ENCODE measurements at regions not wholly inside any gene's neighbourhood (a gene's known extent, or its start where the extent isn't known, plus 50 kb on each side); places are given as distances from the start of the nearest gene placed in this dataset.
"Not testable (repeated sequence)": the region's sequence is repeated elsewhere in the genome, so short reads cannot be mapped to it uniquely, and the experiment has no call there.

DNA sequence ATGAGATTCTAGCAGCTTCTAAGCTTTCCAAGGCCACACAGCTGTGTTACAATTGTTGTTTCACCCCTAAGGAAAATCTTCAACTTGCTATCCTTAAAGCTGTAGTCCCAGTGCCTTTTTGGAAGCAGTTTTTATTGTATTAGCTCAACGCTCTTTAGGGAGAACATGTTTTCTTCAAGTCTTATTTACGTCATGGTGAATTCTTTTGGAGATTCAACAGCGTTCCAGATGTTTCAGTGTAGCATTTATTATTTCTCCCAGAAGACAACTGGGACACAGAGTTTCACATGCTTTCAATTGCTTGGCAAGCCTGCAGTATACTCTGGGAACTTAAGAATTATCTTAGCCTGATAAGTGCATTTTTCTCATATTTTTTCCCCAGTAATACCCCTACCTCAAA lies 888.3 kb downstream of the PLOD2 start:
- DNase-seq (ENCODE audit: low read depth): peak; percentile 65

DNA sequence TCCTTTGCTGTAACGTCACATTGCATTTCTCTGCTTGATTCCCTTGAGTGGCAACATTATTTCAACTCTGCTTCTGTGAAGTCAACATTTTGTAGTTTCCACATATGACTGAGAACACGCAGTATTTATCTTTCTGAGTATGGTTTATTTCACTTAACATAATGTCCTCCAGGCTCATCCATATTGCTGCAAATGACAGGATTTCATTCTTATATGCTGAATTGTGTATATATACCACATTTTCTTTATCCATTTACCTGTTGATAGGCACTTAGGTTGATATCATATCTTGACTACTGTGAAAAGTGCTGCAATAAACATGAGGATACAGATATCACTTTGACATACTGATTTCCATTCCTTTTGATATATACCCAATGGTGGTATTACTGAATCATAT lies 878.5 kb downstream of the PLOD2 start:
- no peak for DNase-seq (ENCODE audit: low read depth)

DNA sequence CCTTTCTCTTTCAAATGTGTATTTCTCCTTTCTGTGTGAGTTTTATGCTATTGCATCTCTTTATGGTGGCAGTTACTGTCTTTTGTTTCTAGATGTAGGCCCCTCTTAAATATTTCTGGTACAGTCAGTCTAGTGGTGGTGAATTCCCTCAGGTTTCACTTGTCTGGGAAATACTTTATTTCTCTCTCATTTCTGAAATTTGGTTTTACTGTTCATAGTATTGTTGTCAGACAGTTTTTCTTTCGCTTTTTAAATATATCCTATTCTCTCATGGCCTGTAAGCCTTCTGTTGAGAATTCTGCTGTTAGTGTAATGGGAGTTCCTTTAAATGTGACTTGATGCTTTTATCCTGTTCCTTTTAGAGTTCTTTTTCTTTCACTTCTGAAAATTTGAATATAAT lies 874.0 kb downstream of the PLOD2 start:
- DNase-seq (ENCODE audit: low read depth): no peak

DNA sequence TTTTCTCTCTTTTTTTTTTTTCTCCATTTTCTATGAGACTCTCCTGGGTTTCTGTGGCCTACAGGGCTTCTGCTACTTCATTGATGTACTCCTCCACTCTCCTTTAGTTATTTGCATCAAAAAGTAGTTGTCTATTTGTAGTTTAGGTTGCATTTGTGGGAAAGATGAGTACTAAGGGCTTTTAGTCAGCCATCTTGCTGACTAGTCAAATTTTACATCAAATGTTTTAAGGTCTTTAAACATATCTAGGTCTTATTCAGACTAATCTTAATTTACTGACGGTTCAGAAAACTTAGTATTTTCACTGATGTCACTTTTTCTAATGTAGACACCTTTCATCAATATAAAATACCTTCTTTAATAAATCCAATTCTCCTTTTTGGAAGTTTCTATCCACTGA lies 871.0 kb downstream of the PLOD2 start:
- no peak for DNase-seq (ENCODE audit: low read depth)

DNA sequence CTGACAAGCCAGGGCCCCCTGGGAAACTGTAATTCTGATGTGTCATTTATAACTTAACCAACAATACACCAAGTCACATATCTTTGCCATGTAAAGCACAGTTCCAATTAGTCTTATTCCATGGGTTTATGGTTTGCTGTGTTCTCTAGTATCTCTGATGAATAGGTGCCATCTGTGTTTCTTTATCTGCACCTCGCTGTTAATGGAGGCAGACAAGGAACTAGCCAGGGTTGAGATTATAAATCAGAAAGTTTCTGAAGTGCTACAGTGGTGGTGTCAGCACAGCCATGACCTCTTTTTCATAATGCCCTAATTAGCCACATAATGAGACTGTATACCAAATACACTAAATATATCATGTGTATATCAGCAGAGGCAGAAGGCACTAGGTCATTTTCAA lies 866.4 kb downstream of the PLOD2 start:
- DNase-seq (ENCODE audit: low read depth): no peak

DNA sequence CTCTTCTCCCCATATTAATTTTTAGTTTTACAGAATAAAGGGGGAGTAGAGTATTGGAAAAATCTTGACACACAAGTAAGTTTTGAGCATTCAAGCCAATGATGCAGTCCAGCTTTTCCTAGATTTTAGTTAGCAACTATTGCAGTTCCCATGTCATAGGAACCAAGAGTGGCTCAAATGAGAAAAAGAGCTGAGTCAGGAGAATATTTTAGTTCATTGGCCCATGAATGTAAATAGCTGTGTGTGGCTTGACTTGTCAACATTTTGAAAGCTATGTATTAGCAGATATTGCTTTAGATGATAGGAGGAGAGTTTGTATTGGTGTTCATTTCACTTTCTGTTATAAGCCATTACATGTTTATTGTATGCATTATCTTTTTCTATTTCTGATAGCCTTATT lies 853.7 kb downstream of the PLOD2 start:
- no peak for DNase-seq (ENCODE audit: low read depth)

DNA sequence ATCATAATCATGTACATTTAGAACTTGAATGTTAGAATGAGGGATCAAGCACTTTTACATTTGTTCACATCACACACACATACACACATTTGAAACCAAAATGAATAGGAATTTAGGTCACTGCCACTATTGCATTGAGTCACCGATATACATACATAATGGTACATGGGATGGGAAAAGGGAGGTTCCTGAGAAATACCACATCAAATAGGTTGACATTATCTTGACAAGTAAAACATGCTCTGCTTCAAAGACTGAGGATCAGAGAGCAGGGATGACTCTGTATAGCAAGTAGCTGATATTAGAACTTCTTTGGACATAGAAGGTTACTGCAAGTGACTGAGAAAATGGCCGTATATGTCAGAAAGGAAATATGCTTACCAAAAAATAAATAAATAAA lies 847.2 kb downstream of the PLOD2 start:
- no peak for DNase-seq (ENCODE audit: low read depth)

DNA sequence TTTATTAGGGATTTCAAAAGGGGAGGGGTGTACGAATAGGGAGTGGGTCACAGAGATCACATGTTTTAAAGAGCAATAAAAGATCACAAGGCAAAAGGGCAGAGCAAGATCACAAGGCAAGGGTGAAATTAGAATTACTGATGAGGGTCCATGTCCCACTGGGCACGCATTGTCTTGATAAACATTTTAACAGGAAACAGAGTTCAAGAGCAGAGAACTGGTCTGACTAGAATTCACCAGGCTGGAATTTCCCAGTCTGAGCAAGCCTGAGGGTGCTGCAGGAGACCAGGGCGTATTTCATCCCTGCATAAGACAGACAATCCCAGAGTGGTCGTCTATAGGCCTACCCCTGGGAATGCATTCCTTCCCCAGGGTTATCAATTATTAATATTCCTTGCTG lies 844.7 kb downstream of the PLOD2 start:
- not testable (repeated sequence) for DNase-seq (ENCODE audit: low read depth)

DNA sequence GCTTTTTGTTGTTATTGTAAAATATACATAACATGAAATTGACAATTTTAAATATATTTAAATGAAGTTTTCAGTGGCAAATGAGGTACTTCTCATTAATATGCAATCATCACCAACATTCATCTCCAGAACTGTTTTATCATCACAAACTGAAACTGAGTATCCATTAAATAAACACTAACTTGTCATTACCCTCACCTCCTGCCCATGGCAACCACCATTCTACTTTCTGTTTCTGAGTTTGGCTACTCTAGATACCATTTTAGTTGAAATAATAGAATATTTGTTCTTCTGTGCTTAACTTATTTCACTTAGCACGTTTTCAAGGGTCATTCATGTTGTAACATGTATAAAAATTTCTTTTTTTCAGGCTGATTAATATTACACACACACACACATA lies 834.3 kb downstream of the PLOD2 start:
- DNase-seq (ENCODE audit: low read depth): no peak

DNA sequence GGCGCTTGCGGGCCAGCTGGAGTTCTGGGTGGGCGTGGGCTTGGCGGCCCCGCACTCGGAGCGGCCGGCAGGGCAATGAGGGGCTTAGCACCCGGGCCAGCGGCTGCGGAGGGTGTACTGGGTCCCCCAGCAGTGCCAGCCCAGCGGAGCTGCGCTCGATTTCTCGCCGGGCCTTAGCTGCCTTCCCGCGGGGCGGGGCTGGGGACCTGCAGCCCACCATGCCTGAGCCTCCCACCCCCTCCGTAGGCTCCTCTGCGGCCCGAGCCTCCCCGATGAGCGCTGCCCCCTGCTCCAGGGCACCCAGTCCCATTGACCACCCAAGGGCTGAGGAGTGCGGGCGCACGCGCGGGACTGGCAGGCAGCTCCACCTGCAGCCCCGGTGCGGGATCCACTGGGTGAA lies 827.6 kb downstream of the PLOD2 start:
- DNase-seq (ENCODE audit: low read depth): not testable (repeated sequence)

DNA sequence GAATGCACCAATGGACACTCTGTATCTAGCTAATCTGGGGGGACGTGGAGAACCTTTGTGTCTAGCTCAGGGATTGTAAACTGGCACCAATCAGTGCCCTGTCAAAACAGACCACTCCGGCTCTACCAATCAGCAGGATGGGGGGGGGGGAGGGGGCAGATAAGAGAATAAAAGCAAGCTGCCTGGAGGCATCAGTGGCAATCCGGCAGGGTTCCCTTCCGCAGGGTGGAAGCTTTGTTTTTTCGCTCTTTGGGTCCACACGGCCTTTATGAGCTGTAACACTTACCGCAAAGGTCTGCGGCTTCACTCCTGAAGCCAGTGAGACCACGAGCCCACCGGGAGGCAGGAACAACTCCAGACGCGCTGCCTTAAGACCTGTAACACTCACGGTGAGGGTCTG lies 827.1 kb downstream of the PLOD2 start:
- no peak for DNase-seq (ENCODE audit: low read depth)

DNA sequence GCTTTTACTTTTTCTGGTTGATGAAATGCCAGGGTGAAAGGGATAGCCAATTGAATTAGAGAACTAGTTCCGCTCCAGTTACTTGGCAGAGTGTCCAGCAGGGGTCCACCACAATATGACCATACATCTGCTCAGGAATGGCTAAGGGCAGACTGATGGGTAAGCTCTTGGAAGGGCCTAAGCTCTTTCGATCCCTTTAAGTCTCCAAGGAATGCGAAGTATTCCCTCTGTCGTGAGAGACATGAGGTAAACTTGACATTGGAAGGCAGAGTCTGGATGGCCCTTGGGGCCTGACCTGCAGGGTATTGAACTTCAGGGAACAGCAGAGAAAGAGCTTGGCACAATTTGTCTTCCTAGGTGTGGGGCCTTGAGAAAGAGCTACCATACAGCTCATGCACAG lies 805.8 kb downstream of the PLOD2 start:
- DNase-seq (ENCODE audit: low read depth): no peak

DNA sequence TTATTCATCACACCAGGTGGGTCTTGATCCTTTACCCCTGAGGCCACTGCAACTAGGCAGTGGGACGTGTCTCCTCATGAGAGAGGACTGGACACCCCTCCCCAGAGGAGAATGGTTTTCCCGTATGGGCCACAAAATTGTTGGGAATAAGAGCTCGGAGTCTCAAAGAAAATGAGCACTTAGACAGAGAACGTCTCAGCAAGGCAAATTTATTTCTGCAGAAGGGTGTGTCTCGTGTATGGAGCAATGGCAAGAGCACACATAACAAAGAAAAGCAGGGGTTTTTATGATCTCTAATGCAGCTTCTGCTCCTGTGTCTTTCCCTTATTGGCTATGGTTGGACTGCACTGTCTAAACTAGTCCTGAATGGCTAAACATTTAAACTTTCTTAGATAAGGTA lies 803.5 kb downstream of the PLOD2 start:
- no peak for DNase-seq (ENCODE audit: low read depth)

DNA sequence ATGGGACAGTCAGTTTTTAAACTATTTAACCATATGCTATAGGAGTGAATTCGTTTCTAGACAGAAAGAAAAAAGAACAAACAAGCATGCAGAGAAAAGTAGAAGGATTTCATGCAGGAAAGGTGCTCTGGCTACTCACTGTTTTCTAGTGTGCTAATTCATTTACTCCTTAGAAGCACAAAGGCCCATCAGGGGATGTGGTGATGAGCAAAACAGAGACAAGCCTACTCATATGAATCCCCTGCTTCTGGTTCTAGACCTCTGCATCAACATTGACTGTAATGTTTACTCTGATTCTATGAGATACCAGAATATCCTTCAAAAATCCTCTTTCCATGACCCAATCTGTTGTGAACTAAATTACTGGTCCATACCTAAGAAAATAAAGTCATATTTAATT lies 801.9 kb downstream of the PLOD2 start:
- no peak for DNase-seq (ENCODE audit: low read depth)

DNA sequence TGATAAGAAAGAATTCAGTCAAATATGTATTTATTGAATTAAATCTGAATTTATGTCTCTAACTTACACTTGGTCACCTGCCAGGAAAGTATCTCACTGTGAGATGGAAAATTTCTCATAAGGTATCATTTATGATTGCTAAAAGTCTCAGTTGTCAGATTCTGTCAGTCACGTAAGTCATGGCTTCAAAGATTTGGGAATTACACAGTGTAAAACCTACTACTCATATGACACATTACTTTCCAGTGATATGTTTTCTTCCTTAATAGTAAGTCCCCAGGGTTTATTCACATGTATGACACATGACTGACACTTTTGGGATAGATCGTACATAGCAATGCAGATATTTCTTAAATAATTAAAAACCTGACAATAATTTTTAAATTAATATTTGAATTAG lies 792.2 kb downstream of the PLOD2 start:
- no peak for DNase-seq (ENCODE audit: low read depth)

DNA sequence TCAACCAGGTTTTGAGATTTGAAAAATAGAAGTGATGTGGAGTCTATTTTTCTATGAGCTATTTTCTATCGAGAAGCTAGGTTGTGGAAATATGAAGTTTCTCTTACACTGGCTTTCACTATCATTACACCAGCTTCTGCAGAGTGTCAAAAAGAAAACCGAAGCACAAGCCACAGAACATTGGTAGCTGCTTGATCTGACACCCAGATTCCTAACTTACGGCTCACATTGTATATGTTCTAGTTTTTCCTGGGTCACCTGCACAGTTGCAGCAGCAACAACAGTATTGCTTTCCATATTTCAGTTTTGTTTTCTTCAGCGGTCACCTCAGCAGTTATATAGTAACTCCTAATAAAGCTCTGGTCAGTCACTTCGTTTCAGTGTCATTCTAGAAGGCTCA lies 790.1 kb downstream of the PLOD2 start:
- DNase-seq (ENCODE audit: low read depth): no peak

DNA sequence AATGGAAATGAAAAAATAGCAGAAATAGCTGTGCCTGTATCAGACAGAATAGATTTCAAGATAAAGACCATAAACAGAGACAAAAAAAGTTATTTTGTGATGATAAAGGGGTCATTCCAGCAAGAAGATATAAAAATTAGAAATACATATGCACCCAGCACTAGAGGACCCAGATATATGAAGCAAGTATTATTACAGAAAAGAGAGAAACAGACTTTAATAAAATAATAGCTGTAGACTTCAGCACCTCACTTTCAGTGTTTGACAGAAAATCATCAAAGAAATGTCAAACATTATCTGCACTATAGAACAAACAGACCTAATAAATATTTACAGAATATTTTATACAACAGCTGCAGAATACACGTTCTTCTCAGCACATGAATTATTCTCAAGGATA lies 783.7 kb downstream of the PLOD2 start:
- DNase-seq (ENCODE audit: low read depth): no peak

DNA sequence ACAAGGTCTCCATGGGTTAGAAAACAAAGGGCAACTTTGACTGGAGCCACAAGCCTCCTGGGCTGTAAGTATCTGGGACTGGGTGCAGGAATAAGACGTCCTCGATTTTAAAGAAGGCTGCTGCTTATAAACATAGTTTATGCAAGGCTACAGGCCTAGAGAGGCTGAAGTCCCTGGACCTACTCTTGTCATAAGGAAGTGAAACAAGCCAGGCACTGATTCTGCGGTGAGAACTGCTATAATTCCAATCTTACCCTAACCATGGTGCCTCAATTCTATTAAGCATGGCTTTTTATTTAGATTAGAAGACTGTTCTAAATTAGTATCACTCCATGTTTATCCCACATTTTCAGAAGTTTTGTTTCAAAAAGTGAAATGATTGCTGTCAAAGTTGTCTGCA lies 777.6 kb downstream of the PLOD2 start:
- no peak for DNase-seq (ENCODE audit: low read depth)

DNA sequence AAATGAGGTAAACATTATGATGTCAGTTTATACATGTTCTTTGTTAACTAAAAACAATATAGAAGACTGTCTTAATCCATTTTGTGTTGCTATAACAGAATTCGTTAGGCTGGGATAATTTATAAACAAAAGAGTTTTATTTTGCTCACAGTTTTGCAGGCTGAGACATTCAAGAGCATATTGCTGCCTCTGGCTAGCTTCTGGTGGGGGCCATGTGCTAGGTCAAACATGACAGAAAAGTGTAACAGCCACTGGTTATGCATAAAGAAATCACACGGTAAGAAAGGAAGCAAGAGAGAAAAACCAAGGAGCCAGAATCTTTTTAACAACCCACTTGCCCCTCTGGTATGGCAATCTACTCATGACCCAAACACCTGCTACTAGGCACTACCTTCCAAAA lies 776.7 kb downstream of the PLOD2 start:
- DNase-seq (ENCODE audit: low read depth): no peak

DNA sequence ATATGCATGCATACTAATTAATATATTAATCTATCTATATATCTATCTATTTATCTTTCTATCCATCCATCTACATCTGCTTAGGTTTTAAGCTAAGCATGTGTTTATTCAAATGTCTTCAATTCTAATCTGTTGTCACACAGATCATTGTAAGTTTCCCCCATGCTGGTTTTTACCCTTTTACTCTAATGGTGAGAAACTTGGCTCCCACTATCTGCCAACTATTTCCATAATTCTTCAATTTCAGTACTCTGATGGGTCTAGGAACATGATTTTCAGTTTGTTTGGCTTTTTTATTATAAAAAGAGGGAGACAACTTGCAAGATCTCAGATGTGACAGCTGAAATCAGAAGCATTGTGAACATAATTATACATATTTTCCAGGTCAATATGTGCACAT lies 773.8 kb downstream of the PLOD2 start:
- DNase-seq (ENCODE audit: low read depth): no peak

DNA sequence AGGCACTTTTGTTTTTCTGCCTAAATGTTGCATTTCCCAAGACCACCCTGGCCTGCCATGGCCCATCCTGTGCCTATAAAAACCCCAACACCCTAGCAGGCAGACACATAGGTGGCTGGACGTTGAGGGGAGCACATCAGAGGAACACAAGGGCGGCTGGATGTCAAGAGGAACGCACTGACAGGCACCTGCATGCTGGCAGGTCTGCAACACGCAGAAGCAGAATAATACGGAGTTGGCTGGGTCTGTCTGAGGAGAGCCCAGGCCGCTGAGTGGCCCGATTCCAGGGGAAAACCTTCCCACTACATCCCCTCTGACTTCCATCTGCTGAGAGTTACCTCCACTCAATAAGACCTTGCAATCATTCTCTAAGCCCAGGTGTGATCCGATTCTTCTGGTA lies 765.6 kb downstream of the PLOD2 start:
- no peak for DNase-seq (ENCODE audit: low read depth)

DNA sequence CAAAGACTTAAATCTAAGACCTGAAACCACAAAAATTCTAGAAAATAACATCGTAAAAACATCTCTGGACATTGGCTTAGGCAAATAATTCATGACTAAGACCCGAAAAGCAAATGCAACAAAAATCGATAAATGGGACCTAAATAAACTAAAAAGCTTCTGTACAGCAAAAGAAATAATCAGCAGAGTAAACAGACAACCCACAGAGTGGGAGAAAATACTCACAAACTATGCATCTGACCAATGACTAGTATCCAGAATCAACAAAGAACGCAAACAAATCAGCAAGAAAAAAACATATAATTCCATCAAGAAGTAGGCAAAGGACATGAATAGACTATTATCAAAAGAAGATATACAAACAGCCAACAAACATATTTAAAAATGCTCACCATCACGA lies 749.4 kb downstream of the PLOD2 start:
- no peak for DNase-seq (ENCODE audit: low read depth)

DNA sequence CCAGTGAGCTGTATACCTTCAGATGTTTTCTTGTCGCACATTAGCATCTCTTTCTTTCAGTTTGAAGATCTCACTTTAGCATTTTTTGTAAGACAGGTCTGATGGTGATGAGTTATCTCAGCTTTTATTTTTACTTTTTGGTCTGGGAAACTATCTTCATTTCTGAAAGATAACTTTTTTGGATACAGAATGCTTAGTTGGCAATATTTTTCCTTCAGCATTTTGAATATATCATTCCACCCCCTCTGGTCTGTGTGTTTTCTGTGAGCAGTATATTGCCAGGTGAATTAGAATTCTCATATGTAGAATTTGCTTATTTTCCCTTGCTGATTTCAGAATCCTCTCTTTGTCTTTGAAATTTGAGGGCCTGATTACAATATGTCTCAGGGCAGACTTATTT lies 743.3 kb downstream of the PLOD2 start:
- DNase-seq (ENCODE audit: low read depth): no peak

DNA sequence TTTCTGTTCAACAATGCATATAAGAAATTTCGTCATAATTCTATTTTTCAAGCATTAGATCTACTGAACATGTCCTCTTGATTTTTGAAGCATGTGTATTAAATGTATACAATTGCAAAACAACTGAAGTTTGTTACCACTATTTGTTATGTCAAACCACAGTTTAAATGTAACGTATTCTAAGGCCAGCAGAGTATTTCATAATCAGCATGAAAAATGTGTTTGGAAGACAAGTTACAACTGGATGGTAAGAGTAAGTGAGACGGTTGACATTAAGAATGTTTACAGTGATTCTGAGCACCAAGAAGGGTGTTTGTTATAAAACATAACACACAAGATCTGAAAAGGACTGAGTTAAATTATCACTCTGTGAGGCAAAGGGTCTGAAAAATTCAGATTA lies 738.4 kb downstream of the PLOD2 start:
- peak; percentile 67 for DNase-seq (ENCODE audit: low read depth)

DNA sequence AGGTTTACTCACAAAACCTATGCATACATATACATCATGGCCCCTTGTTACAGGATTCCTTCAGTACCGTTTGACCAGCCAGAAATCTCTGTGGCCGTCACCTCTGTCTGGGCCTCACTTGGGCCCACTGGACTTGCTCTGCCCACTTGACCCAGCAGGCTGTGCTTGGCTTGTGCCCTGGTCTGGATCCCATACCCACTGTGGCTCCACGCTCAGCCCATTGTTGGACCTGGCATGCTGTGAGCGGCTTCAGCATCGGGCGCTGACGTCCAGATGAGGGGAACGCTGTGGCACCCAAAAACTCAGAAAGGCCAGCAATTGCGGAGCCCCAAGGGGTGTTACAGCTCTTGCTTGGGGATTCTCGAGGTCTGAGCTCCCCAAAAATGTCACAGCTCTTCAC lies 733.6 kb downstream of the PLOD2 start:
- DNase-seq (ENCODE audit: low read depth): no peak

DNA sequence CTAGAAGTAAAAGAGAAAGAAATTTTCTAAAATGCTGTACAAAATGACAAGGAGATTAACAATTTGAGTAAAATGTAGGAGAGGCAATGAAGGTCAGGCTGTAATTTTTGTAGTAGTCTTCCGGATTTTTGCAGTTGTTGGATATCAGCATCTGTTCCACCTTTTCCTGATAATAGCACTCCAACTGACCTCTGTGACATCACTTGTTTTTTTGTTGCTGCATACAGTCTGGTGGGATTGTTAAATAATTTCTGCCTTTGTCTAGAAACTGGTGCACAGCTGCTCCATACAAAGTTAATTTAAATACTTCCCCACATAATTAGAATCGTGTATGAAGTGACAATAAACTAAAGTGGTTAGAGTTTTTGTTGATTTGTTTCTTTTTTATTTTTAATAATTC lies 731.4 kb downstream of the PLOD2 start:
- DNase-seq (ENCODE audit: low read depth): no peak
